SK-N-DZ (cell line): ENCODE measurements at regions not wholly inside any gene's neighbourhood (a gene's known extent, or its start where the extent isn't known, plus 50 kb on each side); places are given as distances from the start of the nearest gene placed in this dataset.
"Not testable (repeated sequence)": the region's sequence is repeated elsewhere in the genome, so short reads cannot be mapped to it uniquely, and the experiment has no call there.

Experiments used
- DNase-seq: peaks from one replicate; pipeline ENCODE4 v3.0.0-alpha.2; 2015; ENCODE audit warnings: low spot score

DNA sequence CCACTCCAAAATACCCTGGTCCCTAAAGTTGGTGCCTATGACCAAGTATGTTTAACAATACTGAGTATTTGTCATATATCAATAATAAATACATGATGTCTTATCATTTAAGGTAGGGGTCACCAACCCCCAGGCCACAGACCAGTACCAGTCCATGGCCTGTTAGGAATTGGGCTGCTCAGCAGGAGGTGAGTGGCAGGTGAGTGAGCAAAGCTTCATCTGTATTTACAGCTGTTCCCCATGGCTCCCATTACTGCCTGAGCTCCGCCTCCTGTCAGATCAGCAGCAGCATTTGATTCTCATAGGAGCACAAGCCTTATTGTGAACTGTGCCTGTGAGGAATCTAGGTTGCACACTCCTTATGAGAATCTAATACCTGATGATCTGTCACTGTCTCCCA is 126.2 kb downstream of the HNRNPD start:
- no peak for DNase-seq

DNA sequence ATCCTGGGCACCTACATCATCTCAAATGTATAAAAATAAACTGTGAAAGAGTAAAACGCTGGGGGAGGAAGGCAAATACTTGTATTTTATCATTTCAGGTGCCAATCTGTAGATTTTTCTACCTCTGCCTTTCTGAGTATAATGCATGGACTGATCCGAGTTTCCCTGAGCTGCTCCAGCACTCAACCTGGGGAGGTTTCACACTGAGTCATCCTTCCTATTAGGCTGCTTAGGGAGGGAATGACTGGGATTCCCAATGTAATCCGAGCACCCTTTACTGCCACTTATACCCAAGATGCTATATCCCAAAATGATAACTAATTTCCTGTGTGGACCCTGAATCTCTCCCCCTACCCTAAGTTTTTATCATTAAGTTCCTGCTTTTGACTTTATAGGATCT is 126.6 kb downstream of the HNRNPD start:
- DNase-seq, result no peak

- no peak for DNase-seq
Measured at GRCh38 chr4:82241534-82241933, 132.3 kb downstream of the HNRNPD start.

DNA sequence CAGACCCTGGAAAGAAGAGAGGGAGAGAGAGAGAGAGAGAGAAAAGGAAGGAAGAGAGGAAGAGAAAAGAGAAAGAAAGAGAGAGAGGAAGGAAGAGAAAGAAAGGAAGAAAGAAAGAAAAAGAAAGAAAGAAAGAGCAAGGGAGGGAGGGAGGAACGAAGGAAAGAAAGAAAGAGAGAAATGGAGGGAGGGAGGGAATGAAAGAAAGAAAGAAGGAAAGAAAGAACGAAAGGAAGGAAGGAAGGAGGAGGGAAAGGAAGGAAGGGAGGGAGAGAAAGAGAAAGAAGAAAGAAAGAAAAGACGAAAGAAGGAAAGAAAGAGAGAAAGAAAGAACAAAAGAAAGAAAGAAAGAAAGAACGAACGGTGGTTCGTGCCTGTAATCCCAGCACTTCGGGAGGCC is 133.4 kb downstream of the HNRNPD start:
- DNase-seq, result no peak

- DNase-seq, result not testable (repeated sequence)
Measured at GRCh38 chr4:82237142-82237541, 136.6 kb downstream of the HNRNPD start.

DNA sequence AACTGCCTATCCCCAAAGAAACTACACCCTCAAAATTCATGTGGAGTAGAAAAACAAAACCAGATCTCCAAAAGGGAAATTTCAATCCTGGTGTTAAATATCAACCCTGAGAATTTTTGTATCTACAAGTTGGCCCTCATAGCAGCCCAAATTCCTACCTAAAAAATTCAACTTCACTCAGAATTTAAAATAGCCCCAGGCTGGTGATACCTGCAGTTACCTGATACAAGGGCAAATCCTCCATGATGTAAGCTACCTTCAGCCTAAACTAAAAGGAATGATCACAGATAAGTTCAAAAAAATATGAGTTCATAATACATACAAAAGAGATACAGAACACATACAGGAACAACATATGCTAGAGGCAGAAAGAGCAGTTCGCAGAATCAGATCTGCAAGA is 138.4 kb downstream of the HNRNPD start:
- no peak for DNase-seq

- DNase-seq, result no peak
Measured at GRCh38 chr4:82232891-82233290, 140.9 kb downstream of the HNRNPD start.

GRCh38 chr4:82231806-82232205 is 142.0 kb downstream of the HNRNPD start:
- DNase-seq, result no peak

DNA sequence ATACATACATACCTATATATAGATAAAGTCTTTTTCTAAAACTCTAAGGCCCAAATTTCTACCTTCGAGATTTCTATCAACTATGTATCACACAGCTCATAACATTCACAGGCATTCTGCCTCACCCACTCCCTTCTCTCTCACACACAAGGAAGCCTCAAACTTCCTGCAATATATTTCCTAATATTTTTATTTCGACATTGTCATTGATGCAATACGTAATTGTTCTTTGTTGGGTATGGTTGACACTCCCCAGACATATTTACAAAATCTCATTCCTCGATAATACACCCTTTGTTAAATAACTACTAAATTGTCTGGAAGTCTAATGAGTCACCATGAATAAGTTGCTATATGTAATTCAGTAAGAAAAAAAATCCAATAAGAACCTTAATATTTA is 143.5 kb downstream of the HNRNPD start:
- DNase-seq, result no peak

DNA sequence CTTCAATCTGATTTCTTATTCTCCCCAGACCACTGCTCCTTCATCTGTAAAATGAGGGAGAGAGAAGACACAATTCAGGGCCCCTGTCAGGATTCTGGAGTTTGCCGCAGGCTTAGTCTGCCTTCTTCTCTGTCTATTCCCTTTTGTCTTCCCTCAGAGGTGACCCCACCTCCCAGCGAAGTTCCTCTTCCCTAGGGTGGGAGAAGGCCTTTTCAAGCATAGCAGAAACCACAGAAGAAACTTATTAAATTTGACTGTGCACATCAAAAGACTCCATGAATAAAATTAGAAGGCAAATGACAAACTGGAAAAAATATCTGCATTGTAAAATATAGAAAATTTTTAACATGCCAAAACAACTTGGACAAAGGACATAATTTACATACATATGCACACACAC is 148.8 kb downstream of the HNRNPD start:
- DNase-seq, result no peak

DNA sequence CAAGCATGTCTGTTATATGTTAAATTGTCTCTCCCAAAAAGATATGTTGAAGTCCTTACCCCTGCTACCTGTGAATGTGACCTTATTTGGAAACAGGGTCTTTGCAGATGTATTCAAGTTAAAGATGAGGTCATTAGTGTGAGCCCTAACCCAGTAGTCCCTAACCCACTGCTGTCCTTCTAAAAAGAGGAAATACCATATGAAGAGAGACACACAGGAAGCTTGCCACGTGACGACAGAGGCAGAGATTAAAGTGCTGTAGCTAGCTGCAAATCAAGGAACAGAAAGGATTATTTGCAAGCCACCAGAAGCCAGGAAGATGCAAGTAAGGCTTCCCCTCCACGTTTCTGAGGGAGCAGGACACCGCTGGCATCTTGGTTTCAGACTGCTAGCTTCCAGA is 150.1 kb downstream of the HNRNPD start:
- DNase-seq, result no peak

DNA sequence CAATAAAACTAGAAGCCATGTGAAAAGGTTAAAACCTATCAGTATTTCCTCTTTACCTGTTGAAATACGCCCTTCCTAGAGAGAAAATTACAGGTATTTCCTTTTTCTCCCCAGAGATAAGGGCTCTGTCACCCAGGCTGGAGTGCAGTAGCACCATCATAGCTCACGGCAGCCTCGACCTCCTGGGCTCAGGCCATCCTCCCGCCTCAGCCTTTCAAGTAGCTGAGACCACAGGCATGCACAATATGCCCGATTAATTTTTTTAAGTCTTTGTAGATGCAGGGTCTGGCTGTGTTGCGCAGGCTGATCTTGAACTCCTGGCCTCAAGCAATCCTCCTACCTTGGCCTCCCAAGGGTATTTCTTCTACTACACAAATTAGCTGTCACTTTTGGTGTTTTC is 154.4 kb downstream of the HNRNPD start:
- DNase-seq, result no peak

- no peak for DNase-seq
Measured at GRCh38 chr4:82217986-82218715, 155.6 kb downstream of the HNRNPD start.

DNA sequence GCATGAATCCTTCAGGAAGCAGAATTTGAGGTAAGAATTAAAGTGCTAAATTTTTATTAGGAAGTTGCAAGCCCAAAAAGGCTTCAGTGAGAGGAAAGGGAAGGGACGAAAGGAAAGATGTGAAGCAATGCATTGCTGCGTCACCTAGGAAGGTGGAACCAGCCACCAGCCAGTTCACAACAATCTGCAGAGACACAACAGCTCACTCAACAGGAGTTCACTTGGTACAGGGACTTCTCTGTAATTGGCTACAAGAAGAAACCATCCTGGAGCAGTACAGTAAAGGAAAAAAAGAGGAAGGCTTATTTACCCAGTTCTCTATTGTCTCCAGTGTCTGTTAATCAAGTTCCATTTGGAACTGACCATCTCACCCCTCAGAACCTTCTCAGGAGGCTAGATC is 157.6 kb downstream of the HNRNPD start:
- no peak for DNase-seq

- DNase-seq, result no peak
Measured at GRCh38 chr4:82215800-82216199, 158.0 kb downstream of the HNRNPD start.

- DNase-seq, result no peak
Measured at GRCh38 chr4:82215039-82215438, 158.8 kb downstream of the HNRNPD start.

GRCh38 chr4:82213485-82214417 is 160.0 kb downstream of the HNRNPD start:
- DNase-seq, result no peak

GRCh38 chr4:82201805-82202641 is 171.8 kb downstream of the HNRNPD start:
- DNase-seq, result peak; percentile 45

- DNase-seq, result no peak
Measured at GRCh38 chr4:82201303-82201702, 172.5 kb downstream of the HNRNPD start.

GRCh38 chr4:82200046-82200445 is 173.7 kb downstream of the HNRNPD start:
- DNase-seq, result no peak

DNA sequence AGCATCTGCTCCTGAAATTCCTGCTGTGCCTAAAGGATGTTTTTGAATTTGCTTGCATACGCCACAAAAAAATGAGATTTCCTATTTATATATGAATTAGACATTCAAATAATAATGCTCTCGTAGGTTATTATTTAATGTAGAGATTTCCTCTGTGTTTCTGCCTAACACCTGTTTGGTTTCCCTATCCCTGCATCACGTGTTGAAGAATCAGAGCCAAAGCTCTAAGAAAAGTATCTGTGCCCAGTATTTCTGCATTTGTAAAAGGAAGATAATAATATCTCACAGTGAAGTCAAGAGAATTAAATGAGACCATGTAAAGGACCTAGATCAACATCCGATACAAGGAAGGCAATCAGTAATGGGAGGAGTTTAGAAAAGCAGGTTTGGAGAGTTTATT is 179.5 kb downstream of the HNRNPD start:
- DNase-seq, result no peak
